ENCODE measurements at regions not wholly inside any gene's neighbourhood (a gene's known extent, or its start where the extent isn't known, plus 50 kb on each side); places are given as distances from the start of the nearest gene placed in this dataset.
"Not testable (repeated sequence)": the region's sequence is repeated elsewhere in the genome, so short reads cannot be mapped to it uniquely, and the experiment has no call there.

DNA sequence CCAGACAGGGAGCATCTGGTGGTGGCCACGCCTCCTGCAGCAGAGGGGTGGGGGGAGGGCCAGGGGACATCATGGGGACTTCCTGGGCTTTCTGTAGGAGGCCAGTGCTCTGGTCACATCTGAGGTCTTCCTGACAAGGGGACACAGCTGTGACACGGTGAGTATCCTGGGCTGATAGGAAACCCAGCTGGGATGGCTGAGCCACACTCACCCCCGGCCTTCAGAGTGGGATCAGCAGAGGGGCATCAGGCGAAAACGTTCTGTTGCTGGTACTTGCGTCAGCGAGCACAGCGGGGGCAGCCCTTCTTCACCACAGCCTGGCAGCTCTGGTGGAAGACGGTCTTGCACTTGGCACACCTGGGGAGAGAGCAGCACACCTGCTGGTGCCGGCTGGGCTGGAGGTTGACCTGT is 122.9 kb upstream of the SMURF2 start:
- DNase-seq (ENCODE audit: low read depth) = no peak

DNA sequence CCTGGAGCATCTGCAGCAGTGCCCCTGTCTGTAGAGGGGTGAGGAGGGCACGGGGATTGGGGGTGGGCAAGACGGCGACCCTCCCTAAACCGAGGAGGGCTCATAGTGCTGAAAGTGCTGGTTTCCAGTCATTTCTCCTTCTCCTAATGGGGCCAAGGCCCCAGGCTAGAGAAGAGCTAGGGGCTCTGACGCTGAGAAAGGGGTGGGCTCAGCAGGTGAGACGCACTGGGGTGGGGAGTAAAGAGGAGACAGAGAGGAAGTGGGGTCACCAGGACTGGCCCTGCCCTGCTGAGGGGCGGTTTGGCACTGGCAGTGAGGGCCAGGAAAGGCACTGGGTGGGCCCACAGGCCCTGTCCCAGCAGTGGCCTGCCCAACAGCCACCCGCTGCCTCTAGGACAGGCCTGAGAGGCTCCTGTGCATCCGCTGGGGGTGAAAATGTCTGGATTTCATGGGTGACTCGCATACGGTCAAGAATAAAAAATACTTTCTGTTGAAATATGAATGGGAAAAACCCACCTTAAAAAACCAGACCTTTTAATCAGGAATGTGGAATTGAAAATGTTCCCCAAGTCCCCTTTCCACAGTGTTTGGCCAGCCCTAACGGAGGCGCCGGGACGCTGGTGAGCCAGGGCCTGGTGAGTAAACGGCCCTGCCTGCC is 122.4 kb upstream of the SMURF2 start:
- DNase-seq (ENCODE audit: low read depth) = no peak

DNA sequence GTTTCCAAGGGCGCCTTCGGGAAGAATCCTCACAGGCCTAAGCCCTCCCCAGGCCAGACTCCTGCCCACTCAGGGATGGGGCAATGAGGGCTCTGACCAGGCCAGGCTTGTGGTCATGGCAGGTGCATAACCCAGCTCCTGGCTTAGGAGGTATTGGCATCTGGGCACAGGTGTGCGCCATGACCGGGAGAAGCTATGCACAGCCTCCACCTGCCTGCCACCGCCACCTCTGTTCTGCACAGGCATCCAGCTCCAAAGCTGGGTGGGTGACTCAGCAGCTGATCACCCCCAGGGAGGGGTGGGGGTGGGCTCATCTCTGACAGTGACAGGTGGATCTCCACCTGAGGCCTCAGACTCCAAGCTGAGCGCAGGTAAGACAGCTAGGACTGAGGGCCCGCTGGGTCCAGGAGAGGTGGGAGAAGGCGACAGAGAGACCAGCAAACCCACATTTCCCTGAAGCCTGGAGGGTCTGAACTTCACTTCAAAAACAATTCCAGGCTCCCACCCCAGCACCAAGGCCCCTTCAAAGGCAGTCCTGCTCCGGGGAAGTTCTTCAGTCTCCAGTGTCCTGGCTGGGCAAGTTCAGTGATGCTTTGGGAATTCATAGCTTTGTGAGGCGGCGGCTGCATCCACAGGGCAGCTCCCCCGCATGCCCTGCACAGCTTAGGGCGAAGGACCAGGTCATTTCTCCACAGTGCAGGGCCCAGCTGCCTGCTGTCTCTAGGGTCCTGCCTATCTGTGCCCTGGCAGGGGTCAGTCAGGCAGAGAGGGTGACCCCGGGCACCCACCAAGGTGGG is 121.6 kb upstream of the SMURF2 start:
- DNase-seq (ENCODE audit: low read depth) = no peak

DNA sequence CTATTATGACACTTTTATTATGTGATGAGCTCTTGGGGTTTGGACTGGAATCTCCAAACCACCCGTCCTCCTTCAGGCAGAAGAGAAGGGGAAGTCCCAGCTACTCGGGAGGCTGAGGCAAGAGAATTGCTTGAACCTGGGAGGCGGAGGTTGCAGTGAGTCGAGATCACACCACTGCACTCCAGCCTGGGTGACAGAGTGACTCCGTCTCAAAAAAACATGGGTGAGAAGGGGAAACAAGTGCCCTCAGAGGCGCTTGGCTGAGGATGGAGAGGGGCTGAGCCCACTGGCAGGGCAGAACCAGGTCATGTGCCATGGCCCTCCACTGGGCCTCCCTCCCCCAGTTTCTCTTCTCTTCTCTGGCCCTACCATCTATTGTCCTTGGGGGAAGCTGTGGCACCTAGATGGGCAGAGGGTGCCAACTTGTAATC is 120.9 kb upstream of the SMURF2 start:
- DNase-seq (ENCODE audit: low read depth) = no peak

DNA sequence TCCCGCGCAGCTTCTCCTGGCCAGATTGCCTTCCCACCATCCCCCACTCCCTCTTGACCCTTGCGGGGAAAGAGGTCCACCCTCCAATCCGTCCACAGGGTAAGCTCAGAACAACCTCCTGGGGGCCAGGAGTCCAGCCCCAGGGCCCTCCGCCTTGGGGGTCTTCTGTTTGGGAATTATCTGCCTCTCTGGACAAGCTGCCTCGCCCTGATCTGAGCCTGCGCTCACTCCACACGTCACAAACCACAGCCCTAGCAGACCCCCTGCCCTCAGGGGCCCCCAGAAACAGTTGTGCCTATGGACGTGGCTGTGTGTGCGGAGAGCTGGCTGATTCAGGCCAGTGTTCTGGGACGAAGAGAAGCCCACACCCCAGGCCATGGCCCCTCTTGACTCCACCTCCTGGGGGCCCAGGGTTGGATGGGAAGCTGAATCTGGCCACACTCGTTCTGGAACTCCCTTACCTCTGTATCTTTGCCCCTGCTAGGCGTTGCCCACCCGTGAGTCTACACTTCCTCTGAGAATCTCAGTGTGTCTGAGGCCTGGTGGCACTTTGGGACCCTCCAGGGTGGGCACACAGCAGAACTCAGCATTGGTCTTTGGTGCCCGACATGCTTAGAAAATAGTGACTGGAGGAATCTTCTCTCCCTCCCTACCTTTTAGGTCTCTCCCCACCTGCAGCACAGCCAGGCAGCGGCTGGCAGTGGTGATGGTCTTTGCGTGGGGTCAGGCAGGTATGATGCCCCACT is 119.9 kb upstream of the SMURF2 start:
- DNase-seq (ENCODE audit: low read depth) = no peak

DNA sequence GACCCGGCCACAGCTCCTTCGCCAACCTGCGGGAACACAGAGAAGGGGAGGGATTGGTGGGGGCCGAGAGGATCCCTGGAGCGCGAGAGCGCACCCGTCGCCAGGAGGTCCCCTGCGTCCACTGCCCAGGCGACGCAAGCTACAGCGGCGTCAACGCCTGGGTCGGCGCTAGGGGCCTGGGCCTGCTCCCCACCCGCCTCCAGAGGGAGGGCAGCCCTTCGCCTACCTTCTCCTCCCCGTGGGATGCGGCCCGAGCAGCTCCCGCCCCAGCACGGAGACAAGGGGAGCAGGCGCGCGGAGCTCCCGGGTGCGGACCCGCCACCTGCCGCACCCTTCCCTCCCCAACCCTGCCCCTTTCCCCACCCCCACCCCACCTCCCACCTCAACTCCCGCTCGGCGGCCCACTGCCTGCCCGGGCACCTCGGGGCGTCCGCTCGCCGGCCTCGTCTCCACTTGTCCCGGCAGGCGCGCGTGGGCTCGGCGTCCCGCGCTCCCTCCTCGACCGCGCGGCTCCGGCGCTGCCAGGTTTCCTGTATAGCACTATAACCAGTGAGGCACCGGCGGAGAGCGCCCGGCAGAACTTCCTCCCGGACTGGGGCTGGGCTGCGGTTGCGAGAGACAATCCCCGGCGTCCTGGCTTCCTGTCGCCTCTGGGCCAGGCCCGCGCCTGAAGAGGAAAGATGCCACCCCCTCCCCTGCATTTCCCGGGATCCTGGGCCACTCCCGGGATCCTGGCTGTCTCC is 119.1 kb upstream of the SMURF2 start:
- no peak for DNase-seq (ENCODE audit: low read depth)

DNA sequence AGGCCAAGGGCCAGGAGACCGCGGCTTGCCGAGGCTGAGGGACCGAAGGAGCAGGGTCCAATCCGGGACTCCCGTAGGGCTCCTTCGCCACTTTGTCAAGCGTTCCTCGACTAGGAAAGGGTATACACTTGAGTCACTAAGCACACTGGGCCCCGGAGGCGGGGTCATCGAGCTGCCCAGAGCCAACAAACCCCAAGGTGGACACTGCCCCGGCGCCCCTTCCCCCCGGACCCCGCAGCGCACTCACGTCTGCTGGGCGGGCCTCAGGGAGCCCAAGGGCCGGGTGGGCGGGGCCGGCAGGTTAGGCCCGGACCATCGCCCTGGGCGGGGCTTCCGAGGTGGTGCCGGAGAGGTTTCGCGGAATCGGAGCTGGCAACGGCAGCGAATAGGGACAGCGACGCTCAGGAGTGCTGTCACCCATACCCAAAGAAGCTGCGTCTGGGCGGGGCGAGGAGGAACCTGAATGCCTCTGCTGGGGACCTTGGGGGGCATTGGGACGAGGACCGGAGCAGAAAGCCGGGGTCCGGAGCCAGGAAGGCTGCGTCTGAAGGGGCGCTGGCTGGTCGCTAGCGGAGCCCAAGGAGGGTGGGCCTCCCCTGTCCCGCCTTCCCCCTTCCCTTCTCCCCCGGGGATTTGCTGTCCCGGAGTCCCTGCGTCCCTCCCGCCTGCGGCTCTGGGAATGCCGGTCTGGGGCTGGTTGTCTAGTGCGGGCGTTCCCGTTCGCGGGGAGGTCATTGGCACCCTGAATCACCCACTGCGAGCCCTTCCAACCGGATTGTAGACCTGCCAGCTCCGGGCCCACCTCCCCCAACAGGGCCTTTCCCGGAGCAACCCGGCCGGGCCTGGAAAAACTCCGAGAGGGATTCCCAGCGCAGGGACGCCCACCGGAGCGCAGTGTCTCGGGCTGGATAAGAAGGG is 118.2 kb upstream of the SMURF2 start:
- DNase-seq (ENCODE audit: low read depth) = no peak

DNA sequence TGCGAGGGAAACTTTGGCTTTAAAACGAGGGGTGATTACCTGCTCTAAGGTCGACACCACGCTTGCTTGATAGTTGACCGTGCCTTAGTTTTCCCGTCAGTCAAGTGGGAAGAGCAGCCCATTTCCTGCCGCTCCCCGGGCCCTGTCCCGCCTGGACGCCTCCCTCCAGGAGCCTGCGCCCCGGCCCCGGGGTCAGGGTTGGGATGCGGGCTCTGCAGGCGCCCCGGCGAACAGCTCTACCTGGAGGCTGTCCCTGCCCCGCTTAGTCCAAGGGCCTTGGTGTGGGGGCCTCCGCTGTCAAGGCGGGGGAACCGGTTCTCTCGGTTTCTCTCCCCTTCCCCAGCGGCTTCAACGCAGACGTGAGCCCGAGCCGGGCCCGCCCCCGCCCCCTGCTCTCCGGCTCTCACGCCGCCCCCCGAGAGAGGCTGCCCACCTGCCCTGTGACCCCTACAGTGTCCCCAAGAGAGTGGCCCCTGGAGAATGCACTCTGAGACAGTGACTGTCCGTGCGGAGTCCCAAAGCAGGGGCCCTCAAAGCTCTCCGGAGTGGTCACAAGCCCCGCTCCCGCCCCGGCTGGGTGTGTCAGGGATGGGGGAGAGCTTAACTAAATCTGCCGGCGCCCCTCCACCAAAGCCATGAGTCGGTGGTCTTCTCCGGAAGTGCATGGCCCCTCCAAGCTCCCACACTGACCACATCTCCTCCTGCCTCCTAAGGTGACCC is 117.4 kb upstream of the SMURF2 start:
- no peak for DNase-seq (ENCODE audit: low read depth)

DNA sequence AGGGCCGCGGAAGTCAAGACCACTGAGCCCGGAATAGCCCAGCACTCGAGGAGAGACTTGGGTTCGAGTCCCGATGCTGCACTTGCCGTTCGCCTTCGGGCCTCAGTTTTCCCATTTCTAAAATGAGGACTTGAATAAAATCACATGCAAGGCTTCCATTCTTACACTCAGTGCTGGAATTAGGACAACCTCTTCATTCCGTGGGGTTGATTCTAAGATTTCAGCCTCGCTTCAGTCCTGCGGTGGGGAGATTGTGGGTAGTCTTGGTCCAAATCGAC is 116.9 kb upstream of the SMURF2 start:
- DNase-seq (ENCODE audit: low read depth) = not testable (repeated sequence)

DNA sequence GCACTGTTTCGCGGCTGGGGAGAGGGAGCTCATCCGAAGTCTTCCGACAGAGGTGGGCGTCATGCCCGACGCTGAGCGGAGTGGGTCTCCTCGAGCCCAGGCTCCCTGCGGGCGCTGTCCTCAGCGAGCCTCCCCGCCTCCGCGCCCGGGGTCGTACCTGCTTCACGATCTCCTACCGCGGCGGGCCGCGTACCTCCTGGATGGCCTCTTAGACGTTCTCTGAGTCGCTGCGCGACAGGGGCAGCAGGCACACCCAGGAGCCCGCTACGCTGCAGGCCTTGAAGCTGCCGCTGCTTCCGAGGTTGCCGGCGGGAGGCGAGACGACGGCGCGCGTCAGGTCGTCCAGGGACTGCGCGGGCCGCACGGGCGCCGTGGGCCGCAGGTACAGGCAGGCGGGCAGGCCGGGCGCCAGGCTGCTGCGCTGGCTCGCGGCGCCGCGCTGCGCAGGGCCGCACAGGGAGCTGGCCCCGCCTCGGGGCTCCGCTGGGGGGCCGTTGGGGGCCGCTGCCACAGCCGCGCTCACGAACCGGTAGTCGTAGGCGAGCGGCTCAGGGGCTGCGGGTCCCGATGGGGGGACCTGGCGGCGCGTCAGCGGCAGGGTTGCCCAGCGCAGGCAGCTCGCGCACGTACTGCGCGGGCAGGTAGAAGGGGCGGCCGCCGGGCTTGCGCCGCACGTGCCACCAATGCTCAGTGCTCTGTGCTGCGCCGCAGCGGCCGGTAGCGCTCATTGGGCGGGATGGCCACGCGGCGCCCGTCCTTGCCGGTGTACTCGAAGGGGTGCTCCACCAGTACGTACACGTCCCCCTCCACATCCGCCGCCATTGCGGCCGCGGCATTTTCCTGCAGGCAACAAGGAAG is 116.4 kb upstream of the SMURF2 start:
- DNase-seq (ENCODE audit: low read depth) = no peak

DNA sequence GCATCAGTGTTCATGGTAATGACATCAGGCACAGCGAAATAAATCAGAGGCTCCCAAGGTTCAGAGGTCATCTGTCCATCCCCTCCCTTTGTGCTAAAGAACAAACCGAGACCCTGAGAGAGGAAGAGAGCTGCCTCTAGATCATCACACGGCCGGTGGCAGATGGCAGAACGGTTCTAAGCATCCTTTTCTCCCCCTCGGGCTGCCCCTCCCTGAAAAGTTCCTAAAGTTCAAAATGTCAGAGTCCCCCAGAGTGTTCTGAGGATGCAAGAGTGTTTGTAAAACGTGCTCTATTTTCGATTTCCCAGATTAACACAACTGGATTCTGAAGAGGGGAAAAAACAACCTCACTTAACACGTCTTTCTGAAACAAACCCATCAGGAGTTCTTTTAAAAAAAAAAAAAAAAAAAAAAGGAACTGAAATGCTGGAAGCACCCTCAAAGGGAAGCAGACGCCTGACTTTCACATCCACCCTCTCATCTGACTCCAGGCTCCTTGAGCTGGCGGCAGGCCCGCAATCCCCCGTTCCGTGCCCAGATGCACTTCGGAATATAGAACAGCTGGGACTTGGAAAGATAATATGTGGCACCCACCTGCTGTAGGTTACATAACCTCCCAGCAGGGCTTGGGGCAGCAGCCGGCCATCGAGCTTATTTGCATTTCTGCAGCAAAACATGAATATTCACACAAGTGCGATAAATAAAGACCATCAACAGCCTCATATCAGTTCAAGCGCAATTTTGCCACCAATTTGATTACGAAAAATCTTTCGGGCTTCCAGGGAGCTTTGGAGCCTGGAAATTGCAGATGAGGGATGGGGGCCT is 115.5 kb upstream of the SMURF2 start:
- DNase-seq (ENCODE audit: low read depth) = no peak

DNA sequence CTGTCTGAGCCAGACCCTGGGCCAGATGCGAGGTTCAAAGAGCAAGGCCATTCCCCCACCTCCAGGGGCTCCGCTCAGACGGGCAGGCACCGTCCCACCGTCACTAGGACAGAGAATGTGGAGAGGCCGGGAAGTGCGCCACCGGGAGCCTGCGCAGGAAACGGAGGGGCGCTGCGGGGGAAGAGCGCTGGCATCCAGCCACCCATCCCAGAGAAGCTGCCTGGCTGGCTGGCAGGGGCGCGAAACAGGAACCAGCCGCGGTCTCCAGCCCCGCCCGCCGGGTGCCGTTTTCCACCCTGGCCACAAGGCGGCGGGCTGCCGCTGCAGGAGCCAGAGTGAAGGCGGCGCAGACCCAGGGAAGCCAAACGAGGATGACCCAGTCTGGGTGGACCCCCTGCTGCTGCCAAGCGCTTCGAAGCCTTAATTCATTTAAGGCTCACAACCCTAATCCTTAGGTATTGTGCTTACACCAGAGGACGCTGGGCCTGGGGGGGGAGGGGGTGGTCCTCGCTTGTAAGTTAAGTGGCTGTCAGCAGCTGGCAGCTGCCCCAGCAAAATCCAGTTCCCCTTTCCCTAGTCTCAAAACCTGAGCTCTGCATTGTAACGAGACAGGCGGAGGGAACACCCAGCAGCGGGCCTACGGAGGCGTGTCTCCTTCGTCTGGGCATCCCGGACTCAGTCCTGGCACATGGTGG is 114.8 kb upstream of the SMURF2 start:
- not testable (repeated sequence) for DNase-seq (ENCODE audit: low read depth)

DNA sequence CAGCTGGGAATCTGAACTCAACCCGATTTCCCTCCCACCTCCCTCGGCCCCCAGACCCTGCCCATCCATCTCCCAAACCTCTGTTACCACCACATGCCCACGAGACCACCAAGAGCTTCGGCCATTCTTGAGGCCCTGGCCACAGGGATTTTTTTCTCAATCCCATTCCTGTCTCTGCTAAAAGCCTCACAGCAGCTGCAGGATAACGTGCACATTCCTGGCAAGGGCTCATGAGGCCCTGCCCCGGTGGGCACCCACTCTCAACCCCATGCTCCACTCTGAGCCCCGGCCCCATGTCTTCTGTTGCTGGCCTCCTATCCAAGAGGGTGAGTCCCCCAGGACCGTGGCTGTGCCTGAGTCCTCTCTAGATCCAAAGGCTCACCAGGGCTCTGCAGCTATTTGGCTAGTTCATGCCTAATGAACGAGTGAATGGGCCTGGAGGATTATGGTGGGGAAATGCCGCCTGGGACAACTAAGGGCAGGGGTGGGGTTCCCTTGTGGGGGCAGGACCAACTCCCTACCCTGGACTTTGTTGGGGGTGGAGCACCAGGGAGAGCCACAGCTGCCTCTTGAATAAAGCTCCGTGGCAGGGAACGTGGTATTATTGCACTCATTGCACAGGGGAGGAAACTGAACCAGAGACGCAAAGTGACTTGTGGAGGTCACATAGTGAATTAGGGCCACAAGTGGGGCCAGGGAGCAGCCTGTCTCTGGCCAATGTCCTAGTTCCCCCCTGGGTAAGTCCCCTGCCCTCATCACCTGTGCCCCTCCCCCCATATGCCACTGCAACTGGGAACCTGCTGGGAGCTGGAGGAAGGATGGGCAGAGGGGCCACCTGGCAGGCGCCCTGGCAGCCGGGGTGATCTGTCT is 113.8 kb upstream of the SMURF2 start:
- DNase-seq (ENCODE audit: low read depth) = no peak

DNA sequence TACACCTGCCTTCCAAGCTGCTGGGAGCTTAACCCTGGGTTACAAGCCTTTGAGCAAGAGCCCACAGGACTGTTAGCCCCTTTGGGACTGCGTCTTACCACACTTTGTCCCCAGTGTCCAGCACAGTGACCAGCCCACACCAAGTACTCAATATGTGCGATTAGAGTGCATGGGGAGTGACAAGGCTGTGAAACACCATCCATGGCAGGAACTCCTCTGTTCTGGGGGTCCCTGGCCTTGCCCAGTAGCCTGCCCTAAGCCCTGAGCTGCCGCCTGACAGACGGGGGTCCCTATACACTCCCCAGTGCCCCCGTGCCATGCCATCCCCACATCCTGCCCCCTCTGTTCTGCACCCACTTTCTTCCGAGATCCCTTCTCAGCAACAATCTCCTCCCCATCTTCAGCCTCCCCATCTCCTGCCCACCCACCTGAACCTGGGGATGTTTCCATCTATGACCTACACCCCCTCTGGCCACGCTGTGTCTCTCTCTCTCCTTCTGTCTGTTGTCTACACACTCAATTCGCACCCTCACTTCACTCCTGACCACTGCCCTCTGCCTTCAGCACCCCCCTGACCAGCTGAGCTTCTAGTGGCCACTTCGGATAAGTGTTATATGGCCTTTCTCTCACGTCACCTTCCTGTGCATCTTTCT is 112.9 kb upstream of the SMURF2 start:
- no peak for DNase-seq (ENCODE audit: low read depth)

DNA sequence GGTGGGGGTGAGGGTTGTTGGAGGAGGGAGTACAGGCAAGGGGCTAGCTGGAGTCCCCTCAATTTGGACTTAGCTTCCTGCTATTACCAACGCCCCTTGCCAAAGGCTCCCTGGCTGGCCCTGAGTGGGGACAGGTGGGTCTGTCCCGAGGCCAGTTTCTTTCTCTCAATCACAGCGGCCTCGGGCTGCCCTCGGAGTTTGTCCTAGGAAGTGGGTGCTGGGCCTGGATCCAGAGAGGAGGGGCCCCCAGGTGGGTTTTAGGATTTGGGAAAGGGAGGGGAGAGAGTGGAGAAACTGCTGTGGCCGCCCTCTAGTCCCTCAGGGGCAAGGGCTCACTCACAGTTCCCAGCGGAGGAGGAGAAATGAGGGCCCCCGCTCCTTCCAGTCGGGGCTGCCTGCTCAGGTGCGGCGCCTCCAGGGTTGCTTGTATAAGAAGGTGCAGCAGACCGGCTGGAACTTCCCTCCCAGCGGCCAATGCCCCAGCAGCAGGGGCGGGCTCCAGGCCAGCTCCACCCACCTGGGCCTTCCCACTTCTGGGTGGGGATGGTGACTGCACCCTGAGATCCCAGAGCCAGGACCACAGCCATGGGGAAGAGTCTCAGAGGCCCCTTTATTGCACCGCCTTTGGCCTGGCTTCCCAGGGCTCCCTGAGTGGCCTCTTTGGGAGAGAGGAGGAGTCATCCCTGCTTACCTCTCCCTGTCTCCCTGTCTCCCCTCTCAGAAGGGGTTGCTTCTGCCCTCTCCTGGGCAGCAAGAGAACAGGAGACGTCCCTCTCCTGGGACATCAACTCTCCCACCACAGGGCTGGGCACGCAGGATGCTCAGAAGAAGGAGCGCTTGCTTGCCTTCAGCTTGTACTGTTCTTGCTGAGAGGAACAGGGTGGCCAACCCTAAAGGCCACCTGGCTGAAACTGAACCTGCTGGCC is 112.0 kb upstream of the SMURF2 start:
- peak; percentile 24 for DNase-seq (ENCODE audit: low read depth)
